Bronchial epithelial cell (primary cell): ENCODE measurements at regions not wholly inside any gene's neighbourhood (a gene's known extent, or its start where the extent isn't known, plus 50 kb on each side); places are given as distances from the start of the nearest gene placed in this dataset.

Experiments used
- DNase-seq: peaks from one replicate; pipeline ENCODE4 v3.0.0-alpha.2; 2010; ENCODE audit warnings: low read depth
- FAIRE-seq: peaks from 2 replicates; lab custom pipeline; 2011; peaks lifted over from hg19 to GRCh38; lab: Jason Lieb, UNC
- H3K27me3 ChIP-seq: 2 replicates; pipeline ENCODE4 v1.5.1; 2011; ENCODE audit warnings: low read length; ENCODE audit not compliant: control insufficient read depth, insufficient read depth
- H3K36me3 ChIP-seq: 2 replicates; pipeline ENCODE4 v1.5.1; 2011; ENCODE audit warnings: low read length; ENCODE audit not compliant: control insufficient read depth, insufficient read depth
- H3K4me3 ChIP-seq: 2 replicates; pipeline ENCODE4 v1.5.1; 2011; ENCODE audit warnings: mild to moderate bottlenecking, low read depth, low read length, control low read depth
- CTCF ChIP-seq: IDR thresholded peaks from 2 replicates; pipeline ENCODE4 v1.5.1; 2011; ENCODE audit warnings: mild to moderate bottlenecking, moderate library complexity, low read length, control low read depth, inconsistent platforms; ENCODE audit not compliant: insufficient read depth, severe bottlenecking

- TF ChIP-seq CTCF: no peak
- Histone ChIP-seq H3K27me3 (no peaks in the 10 kb centered on the region), H3K4me3 (no peak overlapping the region), H3K36me3 (no peaks in the 10 kb centered on the region)
- DNase-seq (no peak), FAIRE-seq (no peak)
Measured at GRCh38 chrX:9241427-9241826, 207.5 kb upstream of the FAM9B start.

- FAIRE-seq (no peak), DNase-seq (no peak)
- Histone ChIP-seq H3K36me3 (no peaks in the 10 kb centered on the region), H3K27me3 (no peaks in the 10 kb centered on the region), H3K4me3 (no peak overlapping the region)
- TF ChIP-seq CTCF: no peak
Measured at GRCh38 chrX:9249051-9249846, 215.3 kb upstream of the FAM9B start.

- no peaks in the 10 kb centered on the region for H3K27me3 ChIP-seq
- FAIRE-seq (no peak), DNase-seq (no peak)
- no peak overlapping the region for H3K4me3 ChIP-seq
- no peaks in the 10 kb centered on the region for H3K36me3 ChIP-seq
- no peak for TF ChIP-seq CTCF
Measured at GRCh38 chrX:9252182-9252581, 212.7 kb upstream of the TBL1X start.

GRCh38 chrX:9253211-9253610, 211.6 kb upstream of the TBL1X start:
- Histone ChIP-seq H3K27me3 (no peaks in the 10 kb centered on the region), H3K36me3 (no peaks in the 10 kb centered on the region), H3K4me3 (no peak overlapping the region)
- no peak for FAIRE-seq
- no peak for DNase-seq
- no peak for TF ChIP-seq CTCF

- no peak for FAIRE-seq
- no peak for TF ChIP-seq CTCF
- H3K27me3 ChIP-seq: no peaks in the 10 kb centered on the region
Measured at GRCh38 chrX:9257718-9258420, 207.0 kb upstream of the TBL1X start.

More at GRCh38 chrX:9257718-9258420, 207.0 kb upstream of the TBL1X start:
- Histone ChIP-seq H3K36me3 (no peaks in the 10 kb centered on the region), H3K4me3 (no peak overlapping the region)
- DNase-seq: no peak
